ENCODE measurements at regions not wholly inside any gene's neighbourhood (a gene's known extent, or its start where the extent isn't known, plus 50 kb on each side); places are given as distances from the start of the nearest gene placed in this dataset.
"Not testable (repeated sequence)": the region's sequence is repeated elsewhere in the genome, so short reads cannot be mapped to it uniquely, and the experiment has no call there.

DNA sequence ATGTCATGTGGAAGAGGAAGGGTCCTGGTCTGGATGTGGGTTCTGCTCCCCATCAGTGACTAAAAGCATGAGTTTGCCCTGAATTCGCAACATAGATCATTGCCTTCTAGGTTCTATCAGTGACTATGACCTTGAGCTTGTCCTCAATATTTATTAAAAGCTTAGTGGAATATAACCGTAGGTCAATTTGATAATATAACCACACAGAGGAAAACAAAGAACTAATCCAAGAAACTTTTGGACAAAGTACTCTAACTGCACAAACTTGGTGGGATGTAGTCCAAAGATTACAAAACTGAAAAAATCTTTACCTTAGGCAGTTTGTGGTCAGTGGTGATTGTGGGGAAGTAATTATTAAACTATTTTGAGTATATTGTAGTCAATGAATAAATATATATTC, 152.9 kb downstream of the CYP26A1 start:
- H3K9me3 ChIP-seq (ENCODE audit: low read length) = no peaks in the 10 kb centered on the region
- H3F3A ChIP-seq (ENCODE audit: insufficient read depth, low read length) = no peaks in the 10 kb centered on the region
- no peak overlapping the region for H3K27ac ChIP-seq (ENCODE audit: low read depth, low read length, poor library complexity, severe bottlenecking)
- H3K9ac ChIP-seq (ENCODE audit: low read length) = no peak overlapping the region
- no peaks in the 10 kb centered on the region for H3K79me2 ChIP-seq (ENCODE audit: insufficient read depth, low read length)
- no peak overlapping the region for H3K4me3 ChIP-seq (ENCODE audit: low read depth, low read length, poor library complexity, severe bottlenecking)
- H3K27me3 ChIP-seq (ENCODE audit: insufficient read depth, low read length) = no peaks in the 10 kb centered on the region
- H4K20me1 ChIP-seq (ENCODE audit: insufficient read depth, low read length) = no peaks in the 10 kb centered on the region
- no peak overlapping the region for H2AFZ ChIP-seq (ENCODE audit: low read length)
- TF ChIP-seq EZH2 (IDR thresholded peaks at IDR 0.05; ENCODE audit: borderline replicate concordance, low read length) = no peak
- TF ChIP-seq, protein P1, sequence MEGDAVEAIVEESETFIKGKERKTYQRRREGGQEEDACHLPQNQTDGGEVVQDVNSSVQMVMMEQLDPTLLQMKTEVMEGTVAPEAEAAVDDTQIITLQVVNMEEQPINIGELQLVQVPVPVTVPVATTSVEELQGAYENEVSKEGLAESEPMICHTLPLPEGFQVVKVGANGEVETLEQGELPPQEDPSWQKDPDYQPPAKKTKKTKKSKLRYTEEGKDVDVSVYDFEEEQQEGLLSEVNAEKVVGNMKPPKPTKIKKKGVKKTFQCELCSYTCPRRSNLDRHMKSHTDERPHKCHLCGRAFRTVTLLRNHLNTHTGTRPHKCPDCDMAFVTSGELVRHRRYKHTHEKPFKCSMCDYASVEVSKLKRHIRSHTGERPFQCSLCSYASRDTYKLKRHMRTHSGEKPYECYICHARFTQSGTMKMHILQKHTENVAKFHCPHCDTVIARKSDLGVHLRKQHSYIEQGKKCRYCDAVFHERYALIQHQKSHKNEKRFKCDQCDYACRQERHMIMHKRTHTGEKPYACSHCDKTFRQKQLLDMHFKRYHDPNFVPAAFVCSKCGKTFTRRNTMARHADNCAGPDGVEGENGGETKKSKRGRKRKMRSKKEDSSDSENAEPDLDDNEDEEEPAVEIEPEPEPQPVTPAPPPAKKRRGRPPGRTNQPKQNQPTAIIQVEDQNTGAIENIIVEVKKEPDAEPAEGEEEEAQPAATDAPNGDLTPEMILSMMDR (IDR thresholded peaks at IDR 0.05; ENCODE audit: low read length) = no peak
- no peak overlapping the region for H3K4me2 ChIP-seq (ENCODE audit: low read length)
- H3K9me2 ChIP-seq (ENCODE audit: low read depth, low read length) = no peaks in the 10 kb centered on the region
- no peaks in the 10 kb centered on the region for H3K36me3 ChIP-seq (ENCODE audit: insufficient read depth, low read length)
- H3K4me1 ChIP-seq (ENCODE audit: insufficient read depth, low read length, severe bottlenecking) = no peaks in the 10 kb centered on the region

DNA sequence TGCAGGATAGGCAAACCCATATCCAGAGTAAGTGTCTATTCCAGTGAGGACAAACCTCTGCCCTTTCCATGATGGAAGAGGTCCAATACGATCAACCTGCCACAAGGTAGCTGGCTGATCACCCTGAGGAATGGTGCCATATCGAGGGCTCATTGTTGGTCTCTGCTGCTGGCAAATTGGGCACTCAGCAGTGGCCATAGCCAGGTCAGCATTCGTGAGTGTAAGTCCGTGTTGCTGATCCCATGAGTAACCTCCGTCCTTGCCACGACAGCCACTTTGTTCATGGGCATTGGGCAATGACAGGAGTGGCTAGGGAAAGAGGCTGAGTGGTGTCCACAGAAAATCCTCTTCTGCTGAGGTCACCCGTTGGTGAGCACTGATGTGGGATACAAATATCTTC, 156.9 kb downstream of the CYP26A1 start:
- H3K9me2 ChIP-seq (ENCODE audit: low read depth, low read length); H3K9ac ChIP-seq (ENCODE audit: low read length); H3K27me3 ChIP-seq (ENCODE audit: insufficient read depth, low read length); H3K9me3 ChIP-seq (ENCODE audit: low read length); H3F3A ChIP-seq (ENCODE audit: insufficient read depth, low read length); H2AFZ ChIP-seq (ENCODE audit: low read length); H4K20me1 ChIP-seq (ENCODE audit: insufficient read depth, low read length); H3K27ac ChIP-seq (ENCODE audit: low read depth, low read length, poor library complexity, severe bottlenecking); H3K4me1 ChIP-seq (ENCODE audit: insufficient read depth, low read length, severe bottlenecking); H3K79me2 ChIP-seq (ENCODE audit: insufficient read depth, low read length); H3K4me3 ChIP-seq (ENCODE audit: low read depth, low read length, poor library complexity, severe bottlenecking); H3K36me3 ChIP-seq (ENCODE audit: insufficient read depth, low read length); H3K4me2 ChIP-seq (ENCODE audit: low read length): not testable (repeated sequence)

DNA sequence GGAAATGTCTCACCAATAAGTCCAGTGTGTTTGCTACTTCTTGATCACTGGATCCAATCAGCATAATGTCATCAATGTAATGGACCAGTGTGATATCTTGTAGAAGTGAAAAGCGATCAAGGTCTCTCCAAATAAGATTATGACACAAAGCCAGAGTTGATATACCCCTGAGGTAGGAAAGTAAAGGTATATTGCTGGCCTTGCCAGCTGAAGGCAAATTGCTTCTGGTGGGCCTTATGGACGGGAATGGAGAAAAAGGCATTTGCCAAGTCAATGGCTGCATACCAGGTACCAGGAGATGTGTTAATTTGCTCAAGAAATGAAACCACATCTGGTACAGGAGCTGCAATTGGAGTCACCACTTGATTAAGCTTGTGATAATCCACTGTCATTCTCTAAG, 158.5 kb downstream of the CYP26A1 start:
- H3K9me3 ChIP-seq (ENCODE audit: low read length); H3K4me2 ChIP-seq (ENCODE audit: low read length); H2AFZ ChIP-seq (ENCODE audit: low read length); H3K36me3 ChIP-seq (ENCODE audit: insufficient read depth, low read length); H3K9me2 ChIP-seq (ENCODE audit: low read depth, low read length); H3K4me3 ChIP-seq (ENCODE audit: low read depth, low read length, poor library complexity, severe bottlenecking); H4K20me1 ChIP-seq (ENCODE audit: insufficient read depth, low read length); H3K9ac ChIP-seq (ENCODE audit: low read length); H3K27ac ChIP-seq (ENCODE audit: low read depth, low read length, poor library complexity, severe bottlenecking); H3F3A ChIP-seq (ENCODE audit: insufficient read depth, low read length); H3K27me3 ChIP-seq (ENCODE audit: insufficient read depth, low read length); H3K79me2 ChIP-seq (ENCODE audit: insufficient read depth, low read length); H3K4me1 ChIP-seq (ENCODE audit: insufficient read depth, low read length, severe bottlenecking): not testable (repeated sequence)

DNA sequence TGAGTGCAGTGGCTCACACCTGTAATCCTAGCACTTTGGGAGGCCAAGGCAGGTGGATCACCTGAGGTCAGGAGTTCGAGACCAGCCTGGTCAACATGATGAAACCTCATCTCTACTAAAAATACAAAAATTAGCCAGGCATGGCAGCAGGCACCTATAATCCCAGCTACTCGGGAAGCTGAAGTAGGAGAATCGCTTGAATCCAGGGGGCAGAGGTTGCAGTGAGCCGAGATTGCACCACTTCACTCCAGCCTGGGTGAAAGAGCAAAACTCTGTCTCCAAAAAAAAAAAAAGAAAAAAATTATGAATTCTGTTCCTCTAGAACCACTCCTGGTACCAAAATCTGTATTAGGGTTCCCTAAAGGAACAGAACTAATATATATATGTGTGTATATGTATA, 161.2 kb downstream of the CYP26A1 start:
- not testable (repeated sequence) for H3K9ac ChIP-seq (ENCODE audit: low read length); H3K27ac ChIP-seq (ENCODE audit: low read depth, low read length, poor library complexity, severe bottlenecking); H3F3A ChIP-seq (ENCODE audit: insufficient read depth, low read length); H3K4me1 ChIP-seq (ENCODE audit: insufficient read depth, low read length, severe bottlenecking); H3K36me3 ChIP-seq (ENCODE audit: insufficient read depth, low read length); H4K20me1 ChIP-seq (ENCODE audit: insufficient read depth, low read length); H2AFZ ChIP-seq (ENCODE audit: low read length); H3K4me3 ChIP-seq (ENCODE audit: low read depth, low read length, poor library complexity, severe bottlenecking); H3K27me3 ChIP-seq (ENCODE audit: insufficient read depth, low read length); H3K4me2 ChIP-seq (ENCODE audit: low read length); H3K9me3 ChIP-seq (ENCODE audit: low read length); H3K79me2 ChIP-seq (ENCODE audit: insufficient read depth, low read length); H3K9me2 ChIP-seq (ENCODE audit: low read depth, low read length)

DNA sequence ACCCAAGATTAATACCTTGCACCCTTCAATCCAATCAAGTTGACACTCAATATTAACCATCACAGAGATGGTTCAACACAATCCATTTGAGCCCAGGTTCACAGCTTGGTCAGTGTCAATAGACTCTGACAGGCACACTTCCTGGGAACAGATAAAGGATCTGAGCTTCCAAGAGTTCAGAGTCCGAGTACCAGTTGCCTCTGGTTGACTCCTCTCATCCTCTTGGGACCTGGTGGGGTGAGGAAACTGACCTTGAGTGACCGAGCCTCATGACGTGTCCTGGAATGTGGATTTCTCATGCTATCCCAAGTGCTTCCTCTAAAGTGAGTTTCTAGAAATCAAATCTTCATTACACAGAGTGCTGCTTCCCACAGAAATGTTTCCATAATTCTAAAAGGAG, 162.0 kb downstream of the CYP26A1 start:
- no peaks in the 10 kb centered on the region for H3K9me3 ChIP-seq (ENCODE audit: low read length)
- no peaks in the 10 kb centered on the region for H3F3A ChIP-seq (ENCODE audit: insufficient read depth, low read length)
- no peaks in the 10 kb centered on the region for H3K4me1 ChIP-seq (ENCODE audit: insufficient read depth, low read length, severe bottlenecking)
- no peak overlapping the region for H2AFZ ChIP-seq (ENCODE audit: low read length)
- no peaks in the 10 kb centered on the region for H3K27me3 ChIP-seq (ENCODE audit: insufficient read depth, low read length)
- H3K9me2 ChIP-seq (ENCODE audit: low read depth, low read length) = no peaks in the 10 kb centered on the region
- no peak overlapping the region for H3K4me3 ChIP-seq (ENCODE audit: low read depth, low read length, poor library complexity, severe bottlenecking)
- H4K20me1 ChIP-seq (ENCODE audit: insufficient read depth, low read length) = no peaks in the 10 kb centered on the region
- no peak overlapping the region for H3K4me2 ChIP-seq (ENCODE audit: low read length)
- H3K36me3 ChIP-seq (ENCODE audit: insufficient read depth, low read length) = no peaks in the 10 kb centered on the region
- H3K79me2 ChIP-seq (ENCODE audit: insufficient read depth, low read length) = no peaks in the 10 kb centered on the region
- TF ChIP-seq, protein P1 (IDR thresholded peaks at IDR 0.05; ENCODE audit: low read length) = no peak
- TF ChIP-seq EZH2 (IDR thresholded peaks at IDR 0.05; ENCODE audit: borderline replicate concordance, low read length) = no peak
- no peak overlapping the region for H3K9ac ChIP-seq (ENCODE audit: low read length)
- no peak overlapping the region for H3K27ac ChIP-seq (ENCODE audit: low read depth, low read length, poor library complexity, severe bottlenecking)

Measured in OCI-LY1 (cell line).